ENCODE measurements at regions not wholly inside any gene's neighbourhood (a gene's known extent, or its start where the extent isn't known, plus 50 kb on each side); places are given as distances from the start of the nearest gene placed in this dataset.

DNA sequence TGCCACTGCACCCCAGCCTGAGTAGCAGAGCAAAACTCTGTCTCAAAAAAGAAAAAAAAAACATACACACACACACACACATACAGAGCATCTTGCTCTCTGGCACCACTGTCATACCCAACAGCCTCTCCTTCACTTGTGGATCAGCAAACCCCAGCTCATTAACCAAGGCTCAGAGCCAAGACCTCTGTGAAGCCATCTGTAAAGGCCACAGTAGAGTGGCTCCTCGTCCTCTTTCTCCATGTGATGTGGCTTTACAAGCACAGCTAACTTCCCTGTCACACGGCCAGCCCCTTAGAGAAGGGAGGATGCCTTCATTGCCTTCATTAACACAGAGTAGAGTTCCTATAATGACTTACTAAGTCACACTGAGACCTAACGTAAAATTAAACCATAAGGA, 62.7 kb upstream of the LSM14A start:
- TF ChIP-seq, protein P1, sequence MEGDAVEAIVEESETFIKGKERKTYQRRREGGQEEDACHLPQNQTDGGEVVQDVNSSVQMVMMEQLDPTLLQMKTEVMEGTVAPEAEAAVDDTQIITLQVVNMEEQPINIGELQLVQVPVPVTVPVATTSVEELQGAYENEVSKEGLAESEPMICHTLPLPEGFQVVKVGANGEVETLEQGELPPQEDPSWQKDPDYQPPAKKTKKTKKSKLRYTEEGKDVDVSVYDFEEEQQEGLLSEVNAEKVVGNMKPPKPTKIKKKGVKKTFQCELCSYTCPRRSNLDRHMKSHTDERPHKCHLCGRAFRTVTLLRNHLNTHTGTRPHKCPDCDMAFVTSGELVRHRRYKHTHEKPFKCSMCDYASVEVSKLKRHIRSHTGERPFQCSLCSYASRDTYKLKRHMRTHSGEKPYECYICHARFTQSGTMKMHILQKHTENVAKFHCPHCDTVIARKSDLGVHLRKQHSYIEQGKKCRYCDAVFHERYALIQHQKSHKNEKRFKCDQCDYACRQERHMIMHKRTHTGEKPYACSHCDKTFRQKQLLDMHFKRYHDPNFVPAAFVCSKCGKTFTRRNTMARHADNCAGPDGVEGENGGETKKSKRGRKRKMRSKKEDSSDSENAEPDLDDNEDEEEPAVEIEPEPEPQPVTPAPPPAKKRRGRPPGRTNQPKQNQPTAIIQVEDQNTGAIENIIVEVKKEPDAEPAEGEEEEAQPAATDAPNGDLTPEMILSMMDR (IDR thresholded peaks at IDR 0.05) = no peak
- TF ChIP-seq EP300 (IDR thresholded peaks at IDR 0.05) (no peak), POLR2A (IDR thresholded peaks at IDR 0.05) (no peak)
